Natural killer cell (primary cell): ENCODE measurements at regions not wholly inside any gene's neighbourhood (a gene's known extent, or its start where the extent isn't known, plus 50 kb on each side); places are given as distances from the start of the nearest gene placed in this dataset.

Source experiments
- ATAC-seq, 3 donors: fragments of 150-1000 bp in 2 of 3; fragments of 200-7000 bp in 1 of 3; cut with Tn5 transposase; 1 replicate in 1 of 3; 2 replicates in 2 of 3; pipeline ENCODE4 v1.10.0; 2021; ENCODE audit warnings: mild to moderate bottlenecking in 2 of 3, moderate library complexity in 2 of 3
- DNase-seq, 2 donors: peaks; one replicate each; pipeline versions ENCODE4 v3.0.0 to v3.0.0-alpha.2; 2013 to 2021; ENCODE audit warnings: mixed read lengths in 1 of 2
- H3K27ac ChIP-seq: one replicate; pipeline ENCODE4 v1.5.1; 2013; ENCODE audit warnings: mild to moderate bottlenecking, low read length
- H3K27me3 ChIP-seq: one replicate; pipeline ENCODE4 v1.6.1; 2013; ENCODE audit warnings: low read length; ENCODE audit not compliant: control insufficient read depth, insufficient read depth
- H3K36me3 ChIP-seq: one replicate; pipeline ENCODE4 v1.6.1; 2013; ENCODE audit warnings: low read length; ENCODE audit not compliant: control insufficient read depth, insufficient read depth
- H3K4me1 ChIP-seq: one replicate; pipeline ENCODE4 v1.6.1; 2013; ENCODE audit warnings: low read length; ENCODE audit not compliant: control insufficient read depth, insufficient read depth
- H3K4me3 ChIP-seq: one replicate; pipeline ENCODE4 v1.5.1; 2013; ENCODE audit warnings: low read length
- H3K9me3 ChIP-seq: one replicate; pipeline ENCODE4 v1.6.1; 2013; ENCODE audit warnings: low read length; ENCODE audit not compliant: control insufficient read depth, insufficient read depth
- H3K27ac Mint-ChIP-seq, 2 donors: one replicate each; pipeline ENCODE4 v1.8.0; 2022; ENCODE audit warnings: mild to moderate bottlenecking in 2 of 2, mixed read lengths in 2 of 2, moderate library complexity in 1 of 2
- H3K27me3 Mint-ChIP-seq, 2 donors: one replicate each; pipeline ENCODE4 v1.8.0; 2022; ENCODE audit warnings: low read depth in 2 of 2, mixed read lengths in 2 of 2
- H3K36me3 Mint-ChIP-seq: one replicate; pipeline ENCODE4 v1.8.0; 2022; ENCODE audit warnings: mixed read lengths
- H3K4me1 Mint-ChIP-seq, 2 donors: one replicate each; pipeline ENCODE4 v1.8.0; 2022; ENCODE audit warnings: mixed read lengths in 2 of 2
- H3K4me3 Mint-ChIP-seq: one replicate; pipeline ENCODE4 v1.8.0; 2022; ENCODE audit warnings: mild to moderate bottlenecking, moderate library complexity, mixed read lengths
- H3K9me3 Mint-ChIP-seq, 2 donors: one replicate each; pipeline ENCODE4 v1.8.0; 2022; ENCODE audit warnings: mixed read lengths in 2 of 2
- CTCF ChIP-seq: fragments of 200-600 bp; IDR thresholded peaks from one replicate; pipeline ENCODE4 v1.8.0; 2022; ENCODE audit warnings: antibody characterized with exemption
- WGBS: methylation state at CpG from one replicate; pipeline ENCODE4 v1.1.7; 2013; ENCODE audit warnings: missing lambda C conversion rate; ENCODE audit not compliant: insufficient coverage; 5-methylcytosine and 5-hydroxymethylcytosine counted together
- intact Hi-C: fragments of 100-400 bp; cut with micrococcal nuclease; formaldehyde crosslinking; loops from one replicate; pipeline ENCODE4 v1.14.2; 2022

GRCh38 chr2:6341588-6342129 is 524.0 kb downstream of the CMPK2 start:
- ATAC-seq: no peak
- no peak overlapping the region for H3K4me3 Mint-ChIP-seq
- no peaks in the 10 kb centered on the region for H3K9me3 ChIP-seq
- H3K27ac Mint-ChIP-seq: no peak overlapping the region
- no peaks in the 10 kb centered on the region for H3K4me1 ChIP-seq
- no peaks in the 10 kb centered on the region for H3K36me3 Mint-ChIP-seq
- no peak for TF ChIP-seq CTCF
- no peaks in the 10 kb centered on the region for H3K36me3 ChIP-seq
- DNase-seq: no peak
- peaks cover 2 to 6% of the 10 kb centered on the region in 2 donors for H3K9me3 Mint-ChIP-seq
- no peaks in the 10 kb centered on the region for H3K27me3 ChIP-seq
- H3K4me3 ChIP-seq: no peak overlapping the region
- no peaks in the 10 kb centered on the region for H3K4me1 Mint-ChIP-seq
- intact Hi-C loops: no loop called here
- H3K27me3 Mint-ChIP-seq: no peaks in the 10 kb centered on the region
- 89% methylated on average over 3 of the region's 3 CpGs for WGBS
- no peak overlapping the region for H3K27ac ChIP-seq

GRCh38 chr2:6342273-6342920 is 523.3 kb downstream of the CMPK2 start:
- H3K27ac ChIP-seq: no peak overlapping the region
- H3K27me3 ChIP-seq: no peaks in the 10 kb centered on the region
- WGBS: 60% methylated on average over 4 of the region's 4 CpGs
- no peak for TF ChIP-seq CTCF
- Mint-ChIP-seq H3K4me1 (no peaks in the 10 kb centered on the region), H3K27ac (no peak overlapping the region), H3K9me3 (peaks cover 2 to 6% of the 10 kb centered on the region in 2 donors), H3K27me3 (no peaks in the 10 kb centered on the region), H3K4me3 (no peak overlapping the region), H3K36me3 (no peaks in the 10 kb centered on the region)
- no peak for DNase-seq
- no peak for ATAC-seq
- H3K4me1 ChIP-seq: no peaks in the 10 kb centered on the region
- intact Hi-C loops: no loop called here
- H3K36me3 ChIP-seq: no peaks in the 10 kb centered on the region
- H3K9me3 ChIP-seq: no peaks in the 10 kb centered on the region
- no peak overlapping the region for H3K4me3 ChIP-seq

GRCh38 chr2:6343076-6343475 is 522.6 kb downstream of the CMPK2 start:
- no peaks in the 10 kb centered on the region for H3K27me3 Mint-ChIP-seq
- Histone ChIP-seq H3K9me3 (no peaks in the 10 kb centered on the region), H3K27ac (no peak overlapping the region), H3K36me3 (no peaks in the 10 kb centered on the region), H3K4me1 (no peaks in the 10 kb centered on the region), H3K4me3 (no peak overlapping the region), H3K27me3 (no peaks in the 10 kb centered on the region)
- H3K9me3 Mint-ChIP-seq: peaks cover 2 to 6% of the 10 kb centered on the region in 2 donors
- ATAC-seq (no peak), DNase-seq (no peak)
- WGBS: 76% methylated on average over 5 of the region's 5 CpGs
- intact Hi-C loops: no loop called here
- H3K4me1 Mint-ChIP-seq: no peaks in the 10 kb centered on the region
- H3K4me3 Mint-ChIP-seq: no peak overlapping the region
- no peak for TF ChIP-seq CTCF
- H3K27ac Mint-ChIP-seq: no peak overlapping the region
- no peaks in the 10 kb centered on the region for H3K36me3 Mint-ChIP-seq

DNA sequence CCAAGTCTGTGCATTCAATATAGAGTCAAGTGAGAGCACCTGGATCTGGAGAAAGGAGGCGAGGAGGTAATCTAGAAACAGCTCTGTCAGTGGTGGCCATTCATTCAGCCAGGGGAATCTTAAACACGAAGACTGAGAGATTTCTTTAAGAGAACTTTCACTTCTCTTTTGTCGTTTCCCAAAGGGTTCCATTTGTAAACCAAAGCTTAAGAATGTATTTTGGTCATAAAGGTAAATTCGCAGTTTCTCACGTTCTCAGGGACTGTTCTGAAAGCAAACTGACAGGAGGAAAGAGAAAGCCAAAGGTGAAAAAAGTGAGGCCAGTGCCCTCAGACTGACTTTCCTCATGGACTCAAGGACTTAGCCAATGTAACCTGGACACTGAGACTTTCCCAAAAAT is 513.5 kb downstream of the CMPK2 start:
- H3K4me1 Mint-ChIP-seq: no peaks in the 10 kb centered on the region
- Histone ChIP-seq H3K4me1 (no peaks in the 10 kb centered on the region), H3K27ac (no peak overlapping the region), H3K27me3 (no peaks in the 10 kb centered on the region), H3K4me3 (no peak overlapping the region), H3K36me3 (no peaks in the 10 kb centered on the region), H3K9me3 (no peaks in the 10 kb centered on the region)
- WGBS: 39% methylated on average over 4 of the region's 5 CpGs
- no peaks in the 10 kb centered on the region for H3K36me3 Mint-ChIP-seq
- ATAC-seq (no peak), DNase-seq (no peak)
- intact Hi-C loops: no loop called here
- H3K27me3 Mint-ChIP-seq: no peaks in the 10 kb centered on the region
- H3K27ac Mint-ChIP-seq: no peak overlapping the region
- no peak for TF ChIP-seq CTCF
- peaks cover 0 to 3% of the 10 kb centered on the region in 2 donors for H3K9me3 Mint-ChIP-seq
- no peak overlapping the region for H3K4me3 Mint-ChIP-seq
